ENCODE measurements at regions not wholly inside any gene's neighbourhood (a gene's known extent, or its start where the extent isn't known, plus 50 kb on each side); places are given as distances from the start of the nearest gene placed in this dataset.

DNA sequence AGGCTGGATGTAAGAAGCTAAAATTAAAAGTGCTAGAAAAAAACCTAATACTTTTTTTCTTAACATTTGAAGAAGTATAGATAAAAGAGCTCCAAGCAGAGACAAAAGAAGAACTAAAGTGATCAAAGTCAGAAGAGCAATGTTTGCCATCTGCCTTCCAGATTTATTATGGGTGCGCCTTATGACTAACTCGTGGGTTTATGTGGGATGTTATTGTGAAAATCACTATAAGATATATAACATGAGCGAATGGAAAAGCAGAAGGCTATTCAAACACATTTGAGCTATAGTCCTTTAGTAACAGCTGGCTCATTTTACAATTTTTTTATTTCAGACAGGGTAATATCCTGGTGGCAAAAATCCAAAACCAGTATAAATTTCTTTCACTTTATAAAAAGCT, 1040.7 kb downstream of the RAPGEF2 start:
- TF ChIP-seq, protein P1, sequence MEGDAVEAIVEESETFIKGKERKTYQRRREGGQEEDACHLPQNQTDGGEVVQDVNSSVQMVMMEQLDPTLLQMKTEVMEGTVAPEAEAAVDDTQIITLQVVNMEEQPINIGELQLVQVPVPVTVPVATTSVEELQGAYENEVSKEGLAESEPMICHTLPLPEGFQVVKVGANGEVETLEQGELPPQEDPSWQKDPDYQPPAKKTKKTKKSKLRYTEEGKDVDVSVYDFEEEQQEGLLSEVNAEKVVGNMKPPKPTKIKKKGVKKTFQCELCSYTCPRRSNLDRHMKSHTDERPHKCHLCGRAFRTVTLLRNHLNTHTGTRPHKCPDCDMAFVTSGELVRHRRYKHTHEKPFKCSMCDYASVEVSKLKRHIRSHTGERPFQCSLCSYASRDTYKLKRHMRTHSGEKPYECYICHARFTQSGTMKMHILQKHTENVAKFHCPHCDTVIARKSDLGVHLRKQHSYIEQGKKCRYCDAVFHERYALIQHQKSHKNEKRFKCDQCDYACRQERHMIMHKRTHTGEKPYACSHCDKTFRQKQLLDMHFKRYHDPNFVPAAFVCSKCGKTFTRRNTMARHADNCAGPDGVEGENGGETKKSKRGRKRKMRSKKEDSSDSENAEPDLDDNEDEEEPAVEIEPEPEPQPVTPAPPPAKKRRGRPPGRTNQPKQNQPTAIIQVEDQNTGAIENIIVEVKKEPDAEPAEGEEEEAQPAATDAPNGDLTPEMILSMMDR (IDR thresholded peaks at IDR 0.05; ENCODE audit: control extremely low read depth, extremely low read depth), result no peak
- Histone ChIP-seq H3K4me3 (no peak overlapping the region), H3K27me3 (ENCODE audit: control insufficient read depth in 3 of 3, insufficient read depth in 3 of 3, low read length in 2 of 3) (no peaks in the 10 kb centered on the region), H3K36me3 (ENCODE audit: control insufficient read depth in 4 of 4, insufficient read depth in 4 of 4, low read length in 4 of 4) (no peaks in the 10 kb centered on the region), H3K9me3 (ENCODE audit: control insufficient read depth in 4 of 4, insufficient read depth in 3 of 4, low read length in 3 of 4) (no peaks in the 10 kb centered on the region), H3K27ac (ENCODE audit: low read depth in 1 of 2, low read length in 1 of 2) (no peak overlapping the region), H3K4me1 (ENCODE audit: control insufficient read depth in 5 of 5, insufficient read depth in 5 of 5, low read length in 5 of 5) (no peaks in the 10 kb centered on the region), H3K9ac (ENCODE audit: insufficient read depth in 1 of 2, low read length in 2 of 2) (no peak overlapping the region)
- DNase-seq (no peak), ATAC-seq (ENCODE audit: insufficient read depth, low FRiP score) (no peak)
- 68 to 80% methylated on average over 3 of the region's 3 CpGs for WGBS, 2 donors

DNA sequence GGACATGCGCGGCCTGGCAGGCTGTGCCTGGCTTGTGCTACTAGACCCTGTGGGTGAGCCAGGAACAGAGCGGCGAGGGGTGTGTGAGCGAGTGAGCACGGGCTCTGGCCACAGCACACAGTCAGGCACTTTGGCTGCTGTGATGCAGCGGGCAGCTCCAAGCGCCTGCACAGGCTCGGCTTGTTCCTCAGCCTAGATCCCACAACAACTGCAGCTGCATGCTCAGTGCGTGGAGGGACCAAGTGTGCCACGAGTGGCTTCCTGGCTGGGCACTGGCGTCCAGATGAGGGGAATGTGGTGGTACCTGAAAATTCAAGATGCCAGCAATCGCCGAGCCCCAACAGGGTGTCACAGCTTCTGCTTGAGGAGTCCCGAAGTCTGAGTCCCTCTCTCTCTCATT, 1056.6 kb downstream of the RAPGEF2 start:
- Histone ChIP-seq H3K9ac (ENCODE audit: insufficient read depth in 1 of 2, low read length in 2 of 2) (no peak overlapping the region), H3K9me3 (ENCODE audit: control insufficient read depth in 4 of 4, insufficient read depth in 3 of 4, low read length in 3 of 4) (peaks cover 0 to 5% (median 2%) of the 10 kb centered on the region in 4 donors), H3K36me3 (ENCODE audit: control insufficient read depth in 4 of 4, insufficient read depth in 4 of 4, low read length in 4 of 4) (no peaks in the 10 kb centered on the region), H3K4me1 (ENCODE audit: control insufficient read depth in 5 of 5, insufficient read depth in 5 of 5, low read length in 5 of 5) (no peaks in the 10 kb centered on the region), H3K27me3 (ENCODE audit: control insufficient read depth in 3 of 3, insufficient read depth in 3 of 3, low read length in 2 of 3) (no peaks in the 10 kb centered on the region), H3K27ac (ENCODE audit: low read depth in 1 of 2, low read length in 1 of 2) (no peak overlapping the region), H3K4me3 (no peak overlapping the region)
- ATAC-seq (ENCODE audit: insufficient read depth, low FRiP score) (no peak), DNase-seq (no peak)
- TF ChIP-seq, protein P1 (IDR thresholded peaks at IDR 0.05; ENCODE audit: control extremely low read depth, extremely low read depth), result no peak
- 90 to 96% methylated on average over 15 of the region's 15 CpGs for WGBS, 2 donors

DNA sequence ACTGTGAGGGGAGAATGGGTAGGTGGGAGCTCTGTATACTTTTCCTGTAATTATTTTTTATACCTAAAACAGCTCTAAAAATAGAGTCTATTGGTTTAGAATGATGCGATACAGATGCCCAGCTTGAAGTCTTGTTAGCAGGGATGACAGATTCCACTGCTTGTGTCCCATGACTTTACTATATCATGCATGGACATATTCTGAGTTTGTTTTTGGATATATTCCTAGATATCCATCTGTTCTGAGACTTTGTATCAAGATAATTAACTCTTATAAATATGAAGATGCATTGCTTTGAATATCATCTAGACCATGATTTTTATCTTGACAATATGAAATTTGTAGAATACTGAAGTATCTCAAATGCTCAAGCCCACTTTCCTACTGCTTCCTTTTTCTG, 1058.1 kb downstream of the RAPGEF2 start:
- no peaks in the 10 kb centered on the region for H3K4me1 ChIP-seq (ENCODE audit: control insufficient read depth in 5 of 5, insufficient read depth in 5 of 5, low read length in 5 of 5)
- DNase-seq (no peak), ATAC-seq (ENCODE audit: insufficient read depth, low FRiP score) (no peak)
- no peak overlapping the region for H3K27ac ChIP-seq (ENCODE audit: low read depth in 1 of 2, low read length in 1 of 2)
- H3K9ac ChIP-seq (ENCODE audit: insufficient read depth in 1 of 2, low read length in 2 of 2), result no peak overlapping the region
- no peaks in the 10 kb centered on the region for H3K36me3 ChIP-seq (ENCODE audit: control insufficient read depth in 4 of 4, insufficient read depth in 4 of 4, low read length in 4 of 4)
- 63 to 97% methylated on average over 1 of the region's 1 CpG for WGBS, 2 donors
- H3K27me3 ChIP-seq (ENCODE audit: control insufficient read depth in 3 of 3, insufficient read depth in 3 of 3, low read length in 2 of 3), result no peaks in the 10 kb centered on the region
- peaks cover 0 to 5% (median 2%) of the 10 kb centered on the region in 4 donors for H3K9me3 ChIP-seq (ENCODE audit: control insufficient read depth in 4 of 4, insufficient read depth in 3 of 4, low read length in 3 of 4)
- H3K4me3 ChIP-seq, result no peak overlapping the region
- TF ChIP-seq, protein P1 (IDR thresholded peaks at IDR 0.05; ENCODE audit: control extremely low read depth, extremely low read depth), result no peak

DNA sequence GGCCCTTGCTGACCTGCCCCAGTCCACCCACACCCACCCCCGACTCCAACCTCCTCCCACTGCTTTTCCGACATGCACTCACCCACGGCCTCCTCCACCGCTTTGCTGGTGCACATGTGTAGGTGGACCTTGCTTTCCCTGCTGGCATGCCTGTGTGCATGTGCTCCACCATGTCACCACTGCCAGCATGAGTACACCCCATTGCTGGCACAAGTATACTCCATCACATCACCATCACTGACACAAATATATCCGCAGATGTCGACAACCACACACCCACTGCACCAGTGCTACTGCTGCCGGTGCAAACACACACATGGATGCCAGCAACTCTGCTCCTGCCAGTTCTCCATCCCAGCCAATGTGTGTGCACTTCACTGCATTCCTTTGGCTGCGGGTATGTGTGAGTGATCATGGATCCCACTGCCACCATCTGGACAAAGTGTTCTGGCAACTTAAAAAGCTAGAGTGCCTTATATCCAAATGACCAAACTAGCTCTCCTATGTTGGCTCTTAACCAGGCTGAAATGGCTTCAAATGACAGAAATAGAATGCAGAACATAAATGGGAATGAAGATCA, 1072.3 kb downstream of the RAPGEF2 start:
- TF ChIP-seq, protein P1 (IDR thresholded peaks at IDR 0.05; ENCODE audit: control extremely low read depth, extremely low read depth), result no peak
- no peak overlapping the region for H3K4me3 ChIP-seq
- peak in 1 of 3 donors; percentile 0 for DNase-seq
- H3K27ac ChIP-seq (ENCODE audit: low read depth in 1 of 2, low read length in 1 of 2), result no peak overlapping the region
- H3K9ac ChIP-seq (ENCODE audit: insufficient read depth in 1 of 2, low read length in 2 of 2), result no peak overlapping the region
- no peaks in the 10 kb centered on the region for H3K4me1 ChIP-seq (ENCODE audit: control insufficient read depth in 5 of 5, insufficient read depth in 5 of 5, low read length in 5 of 5)
- no peaks in the 10 kb centered on the region for H3K36me3 ChIP-seq (ENCODE audit: control insufficient read depth in 4 of 4, insufficient read depth in 4 of 4, low read length in 4 of 4)
- no peak for ATAC-seq (ENCODE audit: insufficient read depth, low FRiP score)
- H3K9me3 ChIP-seq (ENCODE audit: control insufficient read depth in 4 of 4, insufficient read depth in 3 of 4, low read length in 3 of 4), result peaks cover 0 to 7% (median 0%) of the 10 kb centered on the region in 4 donors
- WGBS, 2 donors, result 72 to 77% methylated on average over 8 of the region's 8 CpGs
- no peaks in the 10 kb centered on the region for H3K27me3 ChIP-seq (ENCODE audit: control insufficient read depth in 3 of 3, insufficient read depth in 3 of 3, low read length in 2 of 3)

Measured in lung (tissue), 11 donors.